ENCODE measurements at regions not wholly inside any gene's neighbourhood (a gene's known extent, or its start where the extent isn't known, plus 50 kb on each side); places are given as distances from the start of the nearest gene placed in this dataset.

DNA sequence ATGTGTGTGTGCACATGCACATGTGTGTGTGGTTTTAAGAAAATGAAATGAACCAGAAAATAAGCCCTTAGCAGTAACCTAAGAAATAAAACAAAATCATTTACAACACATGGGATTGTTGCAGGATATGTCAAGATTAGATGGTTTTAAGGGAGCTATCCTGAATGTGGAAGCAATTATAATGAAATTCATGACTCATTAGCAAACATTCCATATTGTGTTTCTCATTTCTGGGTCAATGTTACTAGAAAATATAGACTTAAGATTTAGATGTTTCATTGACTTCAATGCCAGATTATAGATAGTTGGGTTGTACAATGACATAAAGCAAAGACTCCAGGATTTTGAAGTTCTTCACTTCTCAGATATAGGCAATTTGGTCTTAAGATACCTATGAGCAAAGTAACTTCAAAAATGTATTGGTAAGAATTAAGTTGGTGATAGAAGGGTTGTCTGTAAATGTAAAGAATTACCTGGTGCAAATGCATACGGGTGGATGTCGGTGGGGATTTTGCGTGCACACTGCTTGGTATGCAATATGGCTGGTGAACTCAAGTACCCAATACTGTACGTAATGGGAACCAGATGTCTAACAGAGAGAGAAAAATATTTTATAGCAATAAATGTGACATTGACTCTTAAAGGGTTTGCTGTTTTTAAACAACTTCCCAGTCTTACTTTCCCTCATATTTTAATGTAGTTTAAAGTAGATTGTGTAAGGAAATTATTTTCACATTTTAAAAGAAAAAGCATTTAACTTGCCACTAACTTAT, 53.9 kb upstream of the NR2F2 start:
- no peak for DNase-seq
- TF ChIP-seq, protein P1, sequence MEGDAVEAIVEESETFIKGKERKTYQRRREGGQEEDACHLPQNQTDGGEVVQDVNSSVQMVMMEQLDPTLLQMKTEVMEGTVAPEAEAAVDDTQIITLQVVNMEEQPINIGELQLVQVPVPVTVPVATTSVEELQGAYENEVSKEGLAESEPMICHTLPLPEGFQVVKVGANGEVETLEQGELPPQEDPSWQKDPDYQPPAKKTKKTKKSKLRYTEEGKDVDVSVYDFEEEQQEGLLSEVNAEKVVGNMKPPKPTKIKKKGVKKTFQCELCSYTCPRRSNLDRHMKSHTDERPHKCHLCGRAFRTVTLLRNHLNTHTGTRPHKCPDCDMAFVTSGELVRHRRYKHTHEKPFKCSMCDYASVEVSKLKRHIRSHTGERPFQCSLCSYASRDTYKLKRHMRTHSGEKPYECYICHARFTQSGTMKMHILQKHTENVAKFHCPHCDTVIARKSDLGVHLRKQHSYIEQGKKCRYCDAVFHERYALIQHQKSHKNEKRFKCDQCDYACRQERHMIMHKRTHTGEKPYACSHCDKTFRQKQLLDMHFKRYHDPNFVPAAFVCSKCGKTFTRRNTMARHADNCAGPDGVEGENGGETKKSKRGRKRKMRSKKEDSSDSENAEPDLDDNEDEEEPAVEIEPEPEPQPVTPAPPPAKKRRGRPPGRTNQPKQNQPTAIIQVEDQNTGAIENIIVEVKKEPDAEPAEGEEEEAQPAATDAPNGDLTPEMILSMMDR (IDR thresholded peaks at IDR 0.05; ENCODE audit: borderline replicate concordance) = no peak

More for the DNA sequence above, 53.9 kb upstream of the NR2F2 start:
- Histone ChIP-seq H3K4me1 (no peaks in the 10 kb centered on the region), H3K27me3 (ENCODE audit: low read depth) (no peaks in the 10 kb centered on the region), H3K36me3 (peaks cover 3% of the 10 kb centered on the region), H3K9me3 (replicated peaks) (no peaks in the 10 kb centered on the region), H3K27ac (replicated peaks) (no peak overlapping the region), H3K4me3 (no peak overlapping the region)
- intact Hi-C loops (cut with micrococcal nuclease) = no loop called here

Measured in left ventricle myocardium inferior (tissue), 1 donor.